Esophagus squamous epithelium (tissue), 5 donors: ENCODE measurements at regions not wholly inside any gene's neighbourhood (a gene's known extent, or its start where the extent isn't known, plus 50 kb on each side); places are given as distances from the start of the nearest gene placed in this dataset.
"Not testable (repeated sequence)": the region's sequence is repeated elsewhere in the genome, so short reads cannot be mapped to it uniquely, and the experiment has no call there.

Source experiments
- DNase-seq: peaks from one replicate; lab custom pipeline; 2025; lab: John Stamatoyannopoulos, UW
- H3K27ac ChIP-seq, 4 donors: fragments of 200-600 bp; sonication (generic); one replicate each; pipeline ENCODE4 v1.5.1; 2016 to 2019; ENCODE audit warnings: mild to moderate bottlenecking in 1 of 4
- H3K27me3 ChIP-seq, 4 donors: fragments of 200-600 bp; sonication (generic); 1 replicate in 3 of 4; 2 replicates in 1 of 4; pipeline versions ENCODE4 v1.5.1 to v1.6.0; 2017 to 2021; ENCODE audit warnings: antibody characterized with exemption in 1 of 4
- H3K36me3 ChIP-seq, 3 donors: fragments of 200-600 bp; sonication (generic); one replicate each; pipeline ENCODE4 v1.5.1; 2016 to 2019
- H3K4me1 ChIP-seq, 3 donors: fragments of 200-600 bp; sonication (generic); one replicate each; pipeline ENCODE4 v1.5.1; 2017 to 2019
- H3K4me3 ChIP-seq, 4 donors: fragments of 200-600 bp; sonication (generic); 1 replicate in 3 of 4; 2 replicates in 1 of 4; pipeline ENCODE4 v1.5.1; 2016 to 2019; ENCODE audit warnings: mild to moderate bottlenecking in 2 of 4, moderate library complexity in 1 of 4
- H3K9me3 ChIP-seq, 3 donors: fragments of 200-600 bp; sonication (generic); one replicate each; pipeline ENCODE4 v1.5.1; 2016 to 2019
- CTCF ChIP-seq, 6 experiments: fragments of 450-650 bp in 4 of 6; fragments of 200-600 bp in 2 of 6; sonication (generic) in 2 of 6; IDR thresholded peaks; one replicate each; pipeline ENCODE4 v1.5.1; 2016 to 2019; ENCODE audit warnings: antibody characterized with exemption in 6 of 6, mild to moderate bottlenecking in 4 of 6, moderate library complexity in 4 of 6
- POLR2A ChIP-seq, 4 donors: fragments of 450-650 bp; IDR thresholded peaks; one replicate each; pipeline ENCODE4 v1.6.1; 2017; ENCODE audit warnings: antibody characterized with exemption in 4 of 4, mild to moderate bottlenecking in 4 of 4, moderate library complexity in 3 of 4
- WGBS, 2 donors: methylation state at CpG; one replicate each; pipeline ENCODE4 v1.1.5; 2018; 5-methylcytosine and 5-hydroxymethylcytosine counted together
- intact Hi-C: fragments of 100-400 bp; cut with DNase I; formaldehyde crosslinking; loops from one replicate; pipeline ENCODE4 v1.15.0; 2022
- donor health status: DM: yes; HTN: yes; CAD: no.

GRCh38 chrX:112235547-112235946 is 153.0 kb upstream of the TRPC5 start:
- Histone ChIP-seq H3K27ac (no peak overlapping the region), H3K4me1 (no peaks in the 10 kb centered on the region), H3K9me3 (no peaks in the 10 kb centered on the region), H3K36me3 (no peaks in the 10 kb centered on the region), H3K27me3 (no peaks in the 10 kb centered on the region), H3K4me3 (no peak overlapping the region)
- intact Hi-C loops, result no loop called here
- no peak for DNase-seq
- TF ChIP-seq POLR2A (IDR thresholded peaks at IDR 0.05), result no peak
- TF ChIP-seq CTCF (IDR thresholded peaks at IDR 0.05), result no peak

- Histone ChIP-seq H3K27ac (no peak overlapping the region), H3K4me3 (no peak overlapping the region), H3K4me1 (no peaks in the 10 kb centered on the region), H3K27me3 (no peaks in the 10 kb centered on the region), H3K36me3 (no peaks in the 10 kb centered on the region), H3K9me3 (no peaks in the 10 kb centered on the region)
- 64 to 73% methylated on average over 2 to 3 of the region's 3 CpGs for WGBS, 2 donors
- TF ChIP-seq POLR2A (IDR thresholded peaks at IDR 0.05) (no peak), CTCF (IDR thresholded peaks at IDR 0.05) (no peak)
- no peak for DNase-seq
- intact Hi-C loops, result no loop called here
These were observed 150.6 kb upstream of the TRPC5 start for GRCh38 chrX:112233164-112233563.

- H3K36me3 ChIP-seq, DNase-seq, H3K27ac ChIP-seq, H3K4me3 ChIP-seq, H3K4me1 ChIP-seq, H3K27me3 ChIP-seq, intact Hi-C loops, H3K9me3 ChIP-seq: not testable (repeated sequence)
- 80 to 93% methylated on average over 2 to 4 of the region's 4 CpGs for WGBS, 2 donors
These were observed 144.2 kb upstream of the TRPC5 start for GRCh38 chrX:112226795-112227194.

GRCh38 chrX:112223391-112223790 is 140.8 kb upstream of the TRPC5 start:
- H3K27me3 ChIP-seq, result no peaks in the 10 kb centered on the region
- H3K4me1 ChIP-seq, result no peaks in the 10 kb centered on the region
- intact Hi-C loops, result no loop called here
- H3K9me3 ChIP-seq, result no peaks in the 10 kb centered on the region
- no peak for DNase-seq
- H3K27ac ChIP-seq, result no peak overlapping the region
- WGBS, 2 donors, result 31 to 34% methylated on average over 2 of the region's 2 CpGs
- no peaks in the 10 kb centered on the region for H3K36me3 ChIP-seq
- H3K4me3 ChIP-seq, result no peak overlapping the region
- TF ChIP-seq CTCF (IDR thresholded peaks at IDR 0.05) (no peak), POLR2A (IDR thresholded peaks at IDR 0.05) (no peak)

GRCh38 chrX:112218388-112218787 is 135.8 kb upstream of the TRPC5 start:
- no peak overlapping the region for H3K27ac ChIP-seq
- DNase-seq, result no peak
- TF ChIP-seq CTCF (IDR thresholded peaks at IDR 0.05) (no peak), POLR2A (IDR thresholded peaks at IDR 0.05) (no peak)
- no peaks in the 10 kb centered on the region for H3K27me3 ChIP-seq
- intact Hi-C loops, result no loop called here
- WGBS, 2 donors, result 64 to 80% methylated on average over 4 of the region's 4 CpGs
- H3K4me3 ChIP-seq, result no peak overlapping the region
- no peaks in the 10 kb centered on the region for H3K36me3 ChIP-seq
- no peaks in the 10 kb centered on the region for H3K4me1 ChIP-seq
- no peaks in the 10 kb centered on the region for H3K9me3 ChIP-seq

GRCh38 chrX:112211459-112211858 is 128.9 kb upstream of the TRPC5 start:
- WGBS, 2 donors, result 41 to 60% methylated on average over 2 to 3 of the region's 3 CpGs

More at GRCh38 chrX:112211459-112211858, 128.9 kb upstream of the TRPC5 start:
- TF ChIP-seq POLR2A (IDR thresholded peaks at IDR 0.05) (no peak), CTCF (IDR thresholded peaks at IDR 0.05) (no peak)
- H3K27ac ChIP-seq, result no peak overlapping the region
- no peaks in the 10 kb centered on the region for H3K36me3 ChIP-seq
- no peaks in the 10 kb centered on the region for H3K9me3 ChIP-seq
- intact Hi-C loops, result no loop called here
- H3K27me3 ChIP-seq, result no peaks in the 10 kb centered on the region
- no peak for DNase-seq
- no peak overlapping the region for H3K4me3 ChIP-seq
- no peaks in the 10 kb centered on the region for H3K4me1 ChIP-seq
